ENCODE measurements at regions not wholly inside any gene's neighbourhood (a gene's known extent, or its start where the extent isn't known, plus 50 kb on each side); places are given as distances from the start of the nearest gene placed in this dataset.

GRCh38 chr6:159521962-159522361 is 171.1 kb downstream of the SOD2 start:
- TF ChIP-seq CTCF (IDR thresholded peaks at IDR 0.05) (no peak), POLR2A (IDR thresholded peaks at IDR 0.05) (no peak)
